ENCODE measurements at regions not wholly inside any gene's neighbourhood (a gene's known extent, or its start where the extent isn't known, plus 50 kb on each side); places are given as distances from the start of the nearest gene placed in this dataset.

GRCh38 chr3:158918008-158918407, 116.2 kb downstream of the MFSD1 start:
- TF ChIP-seq EZH2 (IDR thresholded peaks at IDR 0.05): no peak
- TF ChIP-seq EZH2phosphoT487 (IDR thresholded peaks at IDR 0.05): no peak
- TF ChIP-seq CTCF (IDR thresholded peaks at IDR 0.05): peak; percentile 74
- Mint-ChIP-seq H3K4me3 (no peak overlapping the region), H3K9me3 (no peaks in the 10 kb centered on the region), H3K36me3 (no peaks in the 10 kb centered on the region), H3K4me1 (no peaks in the 10 kb centered on the region), H3K27me3 (ENCODE audit: insufficient read depth, low read depth) (no peaks in the 10 kb centered on the region), H3K27ac (no peak overlapping the region)
- no peak overlapping the region for H3K27ac ChIP-seq
- no peak overlapping the region for H3K4me3 ChIP-seq
- H3F3A ChIP-seq (ENCODE audit: low read depth): no peaks in the 10 kb centered on the region
- DNase-seq (ENCODE audit: low spot score): peak; percentile 79
- no peaks in the 10 kb centered on the region for H3K9me3 ChIP-seq (ENCODE audit: low read depth)
- H3K36me3 ChIP-seq: no peaks in the 10 kb centered on the region
- H4K20me1 ChIP-seq (ENCODE audit: low read depth): no peaks in the 10 kb centered on the region
- no peaks in the 10 kb centered on the region for H3K4me1 ChIP-seq
- H2AFZ ChIP-seq (replicated peaks): peak overlapping the region; percentile 81
- H3K9ac ChIP-seq: no peak overlapping the region
- no peak overlapping the region for H3K4me2 ChIP-seq
- H3K79me2 ChIP-seq (ENCODE audit: low read depth): no peaks in the 10 kb centered on the region
- no peaks in the 10 kb centered on the region for H3K27me3 ChIP-seq

GRCh38 chr3:158918451-158918850, 116.6 kb downstream of the MFSD1 start:
- TF ChIP-seq EZH2phosphoT487 (IDR thresholded peaks at IDR 0.05) (no peak), CTCF (IDR thresholded peaks at IDR 0.05) (no peak), EZH2 (IDR thresholded peaks at IDR 0.05) (no peak)
- Mint-ChIP-seq H3K27me3 (ENCODE audit: insufficient read depth, low read depth) (no peaks in the 10 kb centered on the region), H3K9me3 (no peaks in the 10 kb centered on the region), H3K36me3 (no peaks in the 10 kb centered on the region), H3K4me3 (no peak overlapping the region), H3K27ac (no peak overlapping the region), H3K4me1 (no peaks in the 10 kb centered on the region)
- Histone ChIP-seq H3K9me3 (ENCODE audit: low read depth) (no peaks in the 10 kb centered on the region), H3K27ac (no peak overlapping the region), H3K4me1 (no peaks in the 10 kb centered on the region), H3K4me3 (no peak overlapping the region), H3K9ac (no peak overlapping the region), H2AFZ (replicated peaks) (peak overlapping the region; percentile 81), H4K20me1 (ENCODE audit: low read depth) (no peaks in the 10 kb centered on the region), H3K4me2 (no peak overlapping the region), H3K36me3 (no peaks in the 10 kb centered on the region), H3K27me3 (no peaks in the 10 kb centered on the region), H3K79me2 (ENCODE audit: low read depth) (no peaks in the 10 kb centered on the region), H3F3A (ENCODE audit: low read depth) (no peaks in the 10 kb centered on the region)
- no peak for DNase-seq (ENCODE audit: low spot score)

GRCh38 chr3:158920371-158920770, 118.5 kb downstream of the MFSD1 start:
- no peaks in the 10 kb centered on the region for H3K79me2 ChIP-seq (ENCODE audit: low read depth)
- H3K36me3 Mint-ChIP-seq: no peaks in the 10 kb centered on the region
- no peak overlapping the region for H3K27ac ChIP-seq
- DNase-seq (ENCODE audit: low spot score): no peak
- no peaks in the 10 kb centered on the region for H3F3A ChIP-seq (ENCODE audit: low read depth)
- no peak overlapping the region for H3K4me2 ChIP-seq
- no peaks in the 10 kb centered on the region for H3K4me1 Mint-ChIP-seq
- H4K20me1 ChIP-seq (ENCODE audit: low read depth): no peaks in the 10 kb centered on the region
- no peaks in the 10 kb centered on the region for H3K9me3 Mint-ChIP-seq
- H3K9me3 ChIP-seq (ENCODE audit: low read depth): no peaks in the 10 kb centered on the region
- no peaks in the 10 kb centered on the region for H3K4me1 ChIP-seq
- H3K27ac Mint-ChIP-seq: no peak overlapping the region
- H3K9ac ChIP-seq: no peak overlapping the region
- no peak overlapping the region for H2AFZ ChIP-seq (replicated peaks)
- no peaks in the 10 kb centered on the region for H3K27me3 Mint-ChIP-seq (ENCODE audit: insufficient read depth, low read depth)
- H3K27me3 ChIP-seq: no peaks in the 10 kb centered on the region
- no peak for TF ChIP-seq EZH2 (IDR thresholded peaks at IDR 0.05)
- no peak for TF ChIP-seq CTCF (IDR thresholded peaks at IDR 0.05)
- no peak for TF ChIP-seq EZH2phosphoT487 (IDR thresholded peaks at IDR 0.05)
- H3K36me3 ChIP-seq: no peaks in the 10 kb centered on the region
- no peak overlapping the region for H3K4me3 ChIP-seq
- no peak overlapping the region for H3K4me3 Mint-ChIP-seq
